HCT116 (cell line): ENCODE measurements at regions not wholly inside any gene's neighbourhood (a gene's known extent, or its start where the extent isn't known, plus 50 kb on each side); places are given as distances from the start of the nearest gene placed in this dataset.

Experiments
- ATAC-seq: fragments of 200-7000 bp; cut with Tn5 transposase; 2 replicates; pipeline ENCODE4 v1.9.1; 2020; ENCODE audit warnings: mild to moderate bottlenecking, moderate library complexity
- BruUV-seq: library from RNA; stranded (reverse); fragments of 400-500 nt; replicated peaks from 2 replicates; lab custom pipeline; 2021; lab: Mats Ljungman, UMichigan
- CTCF ChIA-PET: fragments of 300-600 bp; sonication (Branson Sonifier 250); formaldehyde crosslinking; loops from one replicate; lab custom pipeline; 2021; ENCODE audit warnings: antibody characterized with exemption; lab: Charles Lee
- POLR2A ChIA-PET: fragments of 300-600, 350-600 bp; sonication (Branson Sonifier 250); formaldehyde crosslinking; loops from one replicate; lab custom pipeline; 2021; ENCODE audit warnings: antibody characterized with exemption; lab: Charles Lee
- RAD21 ChIA-PET, 2 experiments: fragments of 300-600 bp; sonication (Branson Sonifier 250); formaldehyde crosslinking; loops; one replicate each; lab custom pipeline; 2023; ENCODE audit warnings: low total read pairs in 2 of 2; ENCODE audit not compliant: uncharacterized antibody in 2 of 2, unreplicated experiment in 2 of 2, low non-redundant PET in 1 of 2; lab: Charles Lee
- DNase-seq: peaks from one replicate; pipeline ENCODE4 v3.0.0-alpha.2; 2010; ENCODE audit warnings: low read depth, low spot score
- H2AFZ ChIP-seq: fragments of 200-600 bp; shearing (Covaris generic), sonication (generic); 2 replicates; pipeline ENCODE4 v1.6.1; 2017; ENCODE audit warnings: low read depth, mixed run types, mixed read lengths, antibody characterized with exemption, low read length; ENCODE audit not compliant: poor library complexity, severe bottlenecking
- H3K27ac ChIP-seq: 2 replicates; pipeline ENCODE4 v1.5.1; 2012; ENCODE audit warnings: low read depth, low read length
- H3K27me3 ChIP-seq: fragments of 200-600 bp; sonication (generic); 2 replicates; pipeline ENCODE4 v1.6.1; 2016; ENCODE audit warnings: mixed run types, low read length, mixed read lengths; ENCODE audit not compliant: insufficient read depth
- H3K36me3 ChIP-seq, 2 experiments: fragments of 200-500 bp in 1 of 2; fragments of 200-600 bp in 1 of 2; sonication (Bioruptor generic) in 1 of 2; sonication (generic) in 1 of 2; 2 replicates each; pipeline versions ENCODE4 v1.5.1 to v1.6.1; 2014 to 2016; ENCODE audit warnings: low read length in 2 of 2, inconsistent platforms in 1 of 2, mixed read lengths in 1 of 2, mixed run types in 1 of 2; ENCODE audit not compliant: insufficient read depth in 2 of 2, control insufficient read depth in 1 of 2
- H3K4me1 ChIP-seq, 2 experiments: fragments of 200-600 bp in 1 of 2; sonication (generic) in 1 of 2; 2 replicates each; pipeline versions ENCODE4 v1.5.1 to v1.6.1; 2012 to 2017; ENCODE audit warnings: low read length in 2 of 2, inconsistent platforms in 1 of 2, mild to moderate bottlenecking in 1 of 2, mixed read lengths in 1 of 2, mixed run types in 1 of 2, moderate library complexity in 1 of 2; ENCODE audit not compliant: insufficient read depth in 2 of 2, control insufficient read depth in 1 of 2
- H3K4me2 ChIP-seq: fragments of 200-600 bp; sonication (generic); 2 replicates; pipeline ENCODE4 v1.6.1; 2017; ENCODE audit warnings: mixed run types, low read length, mixed read lengths
- H3K4me3 ChIP-seq, 2 experiments: fragments of 200-600 bp in 1 of 2; sonication (generic) in 1 of 2; replicated peaks in 1 of 2; 2 replicates each; pipeline ENCODE4 v1.5.1; 2011 to 2016; ENCODE audit warnings: low read length in 2 of 2, control low read depth in 1 of 2, low read depth in 1 of 2, mild to moderate bottlenecking in 1 of 2, mixed read lengths in 1 of 2, mixed run types in 1 of 2
- H3K79me2 ChIP-seq: fragments of 200-600 bp; sonication (generic); 2 replicates; pipeline ENCODE4 v1.6.1; 2017; ENCODE audit warnings: mild to moderate bottlenecking, mixed run types, low read length, moderate library complexity, mixed read lengths; ENCODE audit not compliant: insufficient read depth
- H3K9ac ChIP-seq: fragments of 200-600 bp; sonication (generic); 2 replicates; pipeline ENCODE4 v1.6.1; 2016; ENCODE audit warnings: low read length, mixed read lengths
- H3K9me2 ChIP-seq: fragments of 200-600 bp; sonication (generic), shearing (Covaris generic); 2 replicates; pipeline ENCODE4 v1.6.1; 2017; ENCODE audit warnings: mixed run types, mild to moderate bottlenecking, moderate library complexity; ENCODE audit not compliant: insufficient read depth
- H3K9me3 ChIP-seq, 2 experiments: fragments of 200-500 bp in 1 of 2; fragments of 200-600 bp in 1 of 2; sonication (Bioruptor generic) in 1 of 2; sonication (generic) in 1 of 2; 2 replicates each; pipeline ENCODE4 v1.6.1; 2014 to 2017; ENCODE audit warnings: low read length in 2 of 2, mixed read lengths in 2 of 2, inconsistent platforms in 1 of 2, low read depth in 1 of 2, mild to moderate bottlenecking in 1 of 2, mixed run types in 1 of 2, moderate library complexity in 1 of 2; ENCODE audit not compliant: control insufficient read depth in 1 of 2, insufficient read depth in 1 of 2
- H4K20me1 ChIP-seq: fragments of 200-600 bp; sonication (generic), shearing (Covaris generic); 2 replicates; pipeline ENCODE4 v1.6.1; 2017; ENCODE audit warnings: mixed run types, mild to moderate bottlenecking, moderate library complexity; ENCODE audit not compliant: insufficient read depth
- CBX3 ChIP-seq: IDR thresholded peaks from 2 replicates; pipeline ENCODE4 v1.6.1; 2012; ENCODE audit warnings: low read depth
- EGR1 ChIP-seq: IDR thresholded peaks from 2 replicates; pipeline ENCODE4 v1.6.1; 2012; ENCODE audit warnings: low read depth
- ELF1 ChIP-seq: IDR thresholded peaks from 2 replicates; pipeline ENCODE4 v1.6.1; 2012; ENCODE audit warnings: low read depth, borderline replicate concordance
- EZH2phosphoT487 ChIP-seq: fragments of 200-600 bp; IDR thresholded peaks from 2 replicates; pipeline ENCODE4 v1.6.1; 2018; ENCODE audit warnings: antibody characterized with exemption, borderline replicate concordance
- FOSL1 ChIP-seq: IDR thresholded peaks from 2 replicates; pipeline ENCODE4 v1.6.1; 2012; ENCODE audit warnings: low read depth
- JUND ChIP-seq: IDR thresholded peaks from 2 replicates; pipeline ENCODE4 v1.6.1; 2012
- POLR2A ChIP-seq: IDR thresholded peaks from 2 replicates; pipeline ENCODE4 v1.7.0; 2011; ENCODE audit warnings: borderline replicate concordance; ENCODE audit not compliant: insufficient read depth, insufficient read length; ENCODE audit errors: extremely low read depth
- POLR2AphosphoS5 ChIP-seq: IDR thresholded peaks from 2 replicates; pipeline ENCODE4 v1.6.1; 2011; ENCODE audit warnings: mild to moderate bottlenecking, low read depth, low read length, moderate library complexity
- RAD21 ChIP-seq: IDR thresholded peaks from 2 replicates; pipeline ENCODE4 v1.6.1; 2012; ENCODE audit warnings: low read depth, mild to moderate bottlenecking
- SIN3A ChIP-seq: IDR thresholded peaks from 2 replicates; pipeline ENCODE4 v1.6.1; 2012; ENCODE audit warnings: low read depth
- SRF ChIP-seq: IDR thresholded peaks from 2 replicates; pipeline ENCODE4 v1.6.1; 2012; ENCODE audit warnings: low read depth
- ZFX ChIP-seq: fragments of 450-650 bp; IDR thresholded peaks from 2 replicates; pipeline ENCODE4 v1.6.1; 2017
- ZNF274 ChIP-seq: fragments of 200-500 bp; sonication (Bioruptor generic); IDR thresholded peaks from 2 replicates; pipeline ENCODE4 v1.6.1; 2014; ENCODE audit warnings: mild to moderate bottlenecking, low read depth, low read length, inconsistent platforms
- intact Hi-C: fragments of 100-400 bp; cut with micrococcal nuclease; formaldehyde crosslinking; loops from 2 replicates; pipeline ENCODE4 v1.10.0; 2022
- TF ChIP-seq, protein P1 (sequence below), 3 experiments: fragments of 200-600 bp in 1 of 3; sonication (generic) in 1 of 3; IDR thresholded peaks in 2 of 3; conservative IDR thresholded peaks in 1 of 3; 2 replicates each; pipeline ENCODE4 v1.5.1; 2012 to 2017; ENCODE audit warnings: low read depth in 2 of 3, low read length in 2 of 3, antibody characterized with exemption in 1 of 3, borderline replicate concordance in 1 of 3, control low read depth in 1 of 3, mild to moderate bottlenecking in 1 of 3, mixed read lengths in 1 of 3, mixed run types in 1 of 3, moderate library complexity in 1 of 3; ENCODE audit not compliant: insufficient read depth in 1 of 3
- TF ChIP-seq, protein P2 (sequence below): IDR thresholded peaks from 2 replicates; pipeline ENCODE4 v1.6.1; 2012
- TF ChIP-seq, protein P3 (sequence below): IDR thresholded peaks from 2 replicates; pipeline ENCODE4 v1.6.1; 2012; ENCODE audit warnings: low read depth
- TF ChIP-seq, protein P4 (sequence below): IDR thresholded peaks from 2 replicates; pipeline ENCODE4 v1.6.1; 2012

DNA sequence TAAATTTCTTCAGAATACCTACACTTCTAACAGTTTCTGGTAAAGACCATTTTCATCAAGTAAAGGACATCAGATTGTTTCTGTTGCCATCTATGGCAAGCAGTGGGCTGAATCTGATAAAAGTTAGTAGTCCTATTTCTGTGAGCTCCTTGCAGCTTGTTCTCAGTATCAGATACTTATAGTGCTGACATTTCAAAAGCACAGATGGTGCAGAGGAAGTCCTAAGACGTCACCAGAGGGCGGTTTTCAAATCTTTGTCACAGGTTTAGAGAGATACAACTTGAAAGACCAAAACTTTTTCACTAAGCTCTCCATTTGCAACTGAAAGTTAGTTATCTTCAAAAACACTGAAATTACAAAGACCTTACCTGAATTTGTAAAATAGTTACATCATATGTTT lies 719.8 kb downstream of the SLITRK1 start:
- BruUV-seq = no TSS peak
- Histone ChIP-seq H2AFZ (no peak overlapping the region), H3K9me2 (no peaks in the 10 kb centered on the region), H3K4me3 (no peak overlapping the region), H3K36me3 (no peaks in the 10 kb centered on the region), H3K27ac (no peak overlapping the region), H3K9me3 (no peaks in the 10 kb centered on the region; a peak in 1 of 4 replicates), H3K27me3 (no peaks in the 10 kb centered on the region), H3K79me2 (no peaks in the 10 kb centered on the region), H3K4me1 (no peaks in the 10 kb centered on the region), H3K9ac (no peak overlapping the region), H4K20me1 (no peaks in the 10 kb centered on the region), H3K4me2 (no peak overlapping the region)
- ChIA-PET RAD21 (interaction anchor here in 1 of 2 experiments (0.6 kb wide), 1 partner anchor 48 kb away, joined by 3 read pairs; no protein-coding TSS in a partner anchor), CTCF (no interaction called here), POLR2A (no interaction called here)
- intact Hi-C loops = no loop called here
- ATAC-seq = no peak
- no peak for DNase-seq
- TF ChIP-seq SRF = no peak
- TF ChIP-seq JUND = no peak
- TF ChIP-seq POLR2AphosphoS5 = no peak
- no peak for TF ChIP-seq ZNF274
- TF ChIP-seq, protein P1, sequence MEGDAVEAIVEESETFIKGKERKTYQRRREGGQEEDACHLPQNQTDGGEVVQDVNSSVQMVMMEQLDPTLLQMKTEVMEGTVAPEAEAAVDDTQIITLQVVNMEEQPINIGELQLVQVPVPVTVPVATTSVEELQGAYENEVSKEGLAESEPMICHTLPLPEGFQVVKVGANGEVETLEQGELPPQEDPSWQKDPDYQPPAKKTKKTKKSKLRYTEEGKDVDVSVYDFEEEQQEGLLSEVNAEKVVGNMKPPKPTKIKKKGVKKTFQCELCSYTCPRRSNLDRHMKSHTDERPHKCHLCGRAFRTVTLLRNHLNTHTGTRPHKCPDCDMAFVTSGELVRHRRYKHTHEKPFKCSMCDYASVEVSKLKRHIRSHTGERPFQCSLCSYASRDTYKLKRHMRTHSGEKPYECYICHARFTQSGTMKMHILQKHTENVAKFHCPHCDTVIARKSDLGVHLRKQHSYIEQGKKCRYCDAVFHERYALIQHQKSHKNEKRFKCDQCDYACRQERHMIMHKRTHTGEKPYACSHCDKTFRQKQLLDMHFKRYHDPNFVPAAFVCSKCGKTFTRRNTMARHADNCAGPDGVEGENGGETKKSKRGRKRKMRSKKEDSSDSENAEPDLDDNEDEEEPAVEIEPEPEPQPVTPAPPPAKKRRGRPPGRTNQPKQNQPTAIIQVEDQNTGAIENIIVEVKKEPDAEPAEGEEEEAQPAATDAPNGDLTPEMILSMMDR (IDR thresholded peaks at IDR 0.05 in 2 of 3, conservative IDR thresholded peaks at IDR 0.05 in 1 of 3; ENCODE audit: borderline replicate concordance in 1 of 3, insufficient read depth in 1 of 3, low read depth in 2 of 3, low read length in 2 of 3) = no peak
- TF ChIP-seq, protein P2, sequence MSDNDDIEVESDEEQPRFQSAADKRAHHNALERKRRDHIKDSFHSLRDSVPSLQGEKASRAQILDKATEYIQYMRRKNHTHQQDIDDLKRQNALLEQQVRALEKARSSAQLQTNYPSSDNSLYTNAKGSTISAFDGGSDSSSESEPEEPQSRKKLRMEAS = no peak
- TF ChIP-seq CBX3 = no peak
- TF ChIP-seq, protein P3, sequence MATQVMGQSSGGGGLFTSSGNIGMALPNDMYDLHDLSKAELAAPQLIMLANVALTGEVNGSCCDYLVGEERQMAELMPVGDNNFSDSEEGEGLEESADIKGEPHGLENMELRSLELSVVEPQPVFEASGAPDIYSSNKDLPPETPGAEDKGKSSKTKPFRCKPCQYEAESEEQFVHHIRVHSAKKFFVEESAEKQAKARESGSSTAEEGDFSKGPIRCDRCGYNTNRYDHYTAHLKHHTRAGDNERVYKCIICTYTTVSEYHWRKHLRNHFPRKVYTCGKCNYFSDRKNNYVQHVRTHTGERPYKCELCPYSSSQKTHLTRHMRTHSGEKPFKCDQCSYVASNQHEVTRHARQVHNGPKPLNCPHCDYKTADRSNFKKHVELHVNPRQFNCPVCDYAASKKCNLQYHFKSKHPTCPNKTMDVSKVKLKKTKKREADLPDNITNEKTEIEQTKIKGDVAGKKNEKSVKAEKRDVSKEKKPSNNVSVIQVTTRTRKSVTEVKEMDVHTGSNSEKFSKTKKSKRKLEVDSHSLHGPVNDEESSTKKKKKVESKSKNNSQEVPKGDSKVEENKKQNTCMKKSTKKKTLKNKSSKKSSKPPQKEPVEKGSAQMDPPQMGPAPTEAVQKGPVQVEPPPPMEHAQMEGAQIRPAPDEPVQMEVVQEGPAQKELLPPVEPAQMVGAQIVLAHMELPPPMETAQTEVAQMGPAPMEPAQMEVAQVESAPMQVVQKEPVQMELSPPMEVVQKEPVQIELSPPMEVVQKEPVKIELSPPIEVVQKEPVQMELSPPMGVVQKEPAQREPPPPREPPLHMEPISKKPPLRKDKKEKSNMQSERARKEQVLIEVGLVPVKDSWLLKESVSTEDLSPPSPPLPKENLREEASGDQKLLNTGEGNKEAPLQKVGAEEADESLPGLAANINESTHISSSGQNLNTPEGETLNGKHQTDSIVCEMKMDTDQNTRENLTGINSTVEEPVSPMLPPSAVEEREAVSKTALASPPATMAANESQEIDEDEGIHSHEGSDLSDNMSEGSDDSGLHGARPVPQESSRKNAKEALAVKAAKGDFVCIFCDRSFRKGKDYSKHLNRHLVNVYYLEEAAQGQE = no peak
- TF ChIP-seq, protein P4, sequence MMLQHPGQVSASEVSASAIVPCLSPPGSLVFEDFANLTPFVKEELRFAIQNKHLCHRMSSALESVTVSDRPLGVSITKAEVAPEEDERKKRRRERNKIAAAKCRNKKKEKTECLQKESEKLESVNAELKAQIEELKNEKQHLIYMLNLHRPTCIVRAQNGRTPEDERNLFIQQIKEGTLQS = no peak
- TF ChIP-seq EZH2phosphoT487 = no peak
- no peak for TF ChIP-seq EGR1
- TF ChIP-seq FOSL1 = no peak
- no peak for TF ChIP-seq RAD21
- no peak for TF ChIP-seq ELF1
- TF ChIP-seq SIN3A = no peak
- TF ChIP-seq POLR2A = no peak
- no peak for TF ChIP-seq ZFX
